CD14-positive monocyte (primary cell): ENCODE measurements at regions not wholly inside any gene's neighbourhood (a gene's known extent, or its start where the extent isn't known, plus 50 kb on each side); places are given as distances from the start of the nearest gene placed in this dataset.

ENCODE experiments used
- DNase-seq, 3 donors: peaks; one replicate each; pipeline ENCODE4 v3.0.0-alpha.2; 2011 to 2022
- H2AFZ ChIP-seq: 2 replicates; pipeline ENCODE4 v1.6.0; 2012; ENCODE audit warnings: mild to moderate bottlenecking, low read depth, low read length, inconsistent platforms; ENCODE audit not compliant: insufficient read depth, poor library complexity, severe bottlenecking
- H3K27ac ChIP-seq, 2 donors: 1 replicate in 1 of 2; 2 replicates in 1 of 2; pipeline ENCODE4 v1.5.1; 2012 to 2013; ENCODE audit warnings: low read length in 2 of 2, control low read depth in 1 of 2, inconsistent platforms in 1 of 2, low read depth in 1 of 2, mild to moderate bottlenecking in 1 of 2
- H3K27me3 ChIP-seq, 2 donors: one replicate each; pipeline versions ENCODE4 v1.6.0 to v1.6.1; 2011 to 2013; ENCODE audit warnings: low read length in 2 of 2; ENCODE audit not compliant: control insufficient read depth in 2 of 2, insufficient read depth in 2 of 2
- H3K36me3 ChIP-seq, 2 donors: replicated peaks in 1 of 2; 1 replicate in 1 of 2; 2 replicates in 1 of 2; pipeline versions ENCODE4 v1.5.1 to v1.6.1; 2012 to 2013; ENCODE audit warnings: low read length in 2 of 2, control low read depth in 1 of 2, inconsistent platforms in 1 of 2, mild to moderate bottlenecking in 1 of 2; ENCODE audit not compliant: insufficient read depth in 2 of 2, control insufficient read depth in 1 of 2
- H3K4me1 ChIP-seq, 2 donors: 1 replicate in 1 of 2; 2 replicates in 1 of 2; pipeline versions ENCODE4 v1.5.1 to v1.6.1; 2012 to 2013; ENCODE audit warnings: low read length in 2 of 2, control low read depth in 1 of 2, inconsistent platforms in 1 of 2, mild to moderate bottlenecking in 1 of 2, moderate library complexity in 1 of 2; ENCODE audit not compliant: insufficient read depth in 2 of 2, control insufficient read depth in 1 of 2
- H3K4me2 ChIP-seq: replicated peaks from 2 replicates; pipeline ENCODE3; 2012; ENCODE audit warnings: low read length, moderate library complexity, mild to moderate bottlenecking; ENCODE audit not compliant: poor library complexity, severe bottlenecking; ENCODE audit errors: extremely low read depth
- H3K4me3 ChIP-seq, 3 experiments: fragments of 200-600 bp in 1 of 3; sonication (generic) in 1 of 3; replicated peaks in 1 of 3; 1 replicate in 2 of 3; 2 replicates in 1 of 3; pipeline ENCODE4 v1.5.1; 2011 to 2013; ENCODE audit warnings: low read length in 3 of 3, mild to moderate bottlenecking in 3 of 3, control low read depth in 2 of 3, low read depth in 2 of 3, inconsistent platforms in 1 of 3, moderate library complexity in 1 of 3
- H3K79me2 ChIP-seq: 2 replicates; pipeline ENCODE4 v1.6.0; 2012; ENCODE audit warnings: mild to moderate bottlenecking, control low read depth, inconsistent platforms, low read length, moderate library complexity; ENCODE audit not compliant: insufficient read depth
- H3K9ac ChIP-seq: 2 replicates; pipeline ENCODE4 v1.6.0; 2017; ENCODE audit warnings: low read length, mild to moderate bottlenecking; ENCODE audit not compliant: insufficient read depth, poor library complexity, severe bottlenecking
- H3K9me3 ChIP-seq, 2 donors: replicated peaks in 1 of 2; 1 replicate in 1 of 2; 2 replicates in 1 of 2; pipeline versions ENCODE4 v1.5.1 to v1.6.1; 2012 to 2013; ENCODE audit warnings: low read length in 2 of 2, control low read depth in 1 of 2; ENCODE audit not compliant: control insufficient read depth in 1 of 2, insufficient read depth in 1 of 2
- H4K20me1 ChIP-seq: 2 replicates; pipeline ENCODE4 v1.6.0; 2012; ENCODE audit warnings: mild to moderate bottlenecking, low read length, control low read depth, moderate library complexity; ENCODE audit not compliant: insufficient read depth
- H3K27ac Mint-ChIP-seq, 7 donors: one replicate each; pipeline ENCODE4 v1.8.0; 2020; ENCODE audit warnings: mild to moderate bottlenecking in 7 of 7, mixed read lengths in 7 of 7, moderate library complexity in 6 of 7, inconsistent platforms in 2 of 7
- H3K27me3 Mint-ChIP-seq, 3 donors: one replicate each; pipeline ENCODE4 v1.8.0; 2021 to 2022; ENCODE audit warnings: low read depth in 3 of 3, mild to moderate bottlenecking in 3 of 3, mixed read lengths in 3 of 3, moderate library complexity in 3 of 3, inconsistent platforms in 1 of 3
- H3K36me3 Mint-ChIP-seq, 2 donors: one replicate each; pipeline ENCODE4 v1.8.0; 2020; ENCODE audit warnings: mixed read lengths in 2 of 2, inconsistent platforms in 1 of 2, mild to moderate bottlenecking in 1 of 2
- H3K4me1 Mint-ChIP-seq: one replicate; pipeline ENCODE4 v1.8.0; 2020; ENCODE audit warnings: mild to moderate bottlenecking, mixed read lengths
- H3K4me3 Mint-ChIP-seq, 2 donors: one replicate each; pipeline ENCODE4 v1.8.0; 2020; ENCODE audit warnings: mild to moderate bottlenecking in 2 of 2, mixed read lengths in 2 of 2, moderate library complexity in 1 of 2
- H3K9me3 Mint-ChIP-seq, 7 donors: one replicate each; pipeline ENCODE4 v1.8.0; 2020 to 2022; ENCODE audit warnings: mixed read lengths in 7 of 7, mild to moderate bottlenecking in 6 of 7, moderate library complexity in 6 of 7, inconsistent platforms in 2 of 7
- CTCF ChIP-seq: fragments of 200-600 bp; IDR thresholded peaks from one replicate; pipeline ENCODE4 v1.8.0; 2022; ENCODE audit warnings: antibody characterized with exemption, mild to moderate bottlenecking
- WGBS: methylation state at CpG from one replicate; pipeline ENCODE4 v1.1.5; 2013; ENCODE audit warnings: missing lambda C conversion rate; ENCODE audit not compliant: insufficient coverage; 5-methylcytosine and 5-hydroxymethylcytosine counted together
- intact Hi-C, 2 donors: fragments of 100-400 bp; cut with micrococcal nuclease; formaldehyde crosslinking; loops; one replicate each; pipeline versions ENCODE4 v1.15.0 to v1.15.1; 2023

GRCh38 chr13:111938741-111939665, 127.9 kb upstream of the SOX1 start:
- H3K27ac Mint-ChIP-seq: no peak overlapping the region
- no peak overlapping the region for H3K4me2 ChIP-seq
- no peaks in the 10 kb centered on the region for H3K27me3 ChIP-seq
- no peak overlapping the region for H3K4me3 ChIP-seq
- no peaks in the 10 kb centered on the region for H3K36me3 Mint-ChIP-seq
- 85% methylated on average over 5 of the region's 14 CpGs for WGBS
- H3K4me1 Mint-ChIP-seq: no peaks in the 10 kb centered on the region
- H3K36me3 ChIP-seq: no peaks in the 10 kb centered on the region
- H3K4me1 ChIP-seq: no peaks in the 10 kb centered on the region
- H3K79me2 ChIP-seq: no peaks in the 10 kb centered on the region
- peaks cover 3 to 11% (median 8%) of the 10 kb centered on the region in 7 donors for H3K9me3 Mint-ChIP-seq
- no peak overlapping the region for H3K9ac ChIP-seq
- H3K27me3 Mint-ChIP-seq: peaks cover 1 to 6% (median 4%) of the 10 kb centered on the region in 3 donors
- TF ChIP-seq CTCF: no peak
- no peak overlapping the region for H3K4me3 Mint-ChIP-seq
- H3K9me3 ChIP-seq: peaks cover 0 to 3% of the 10 kb centered on the region in 2 donors
- no peak overlapping the region for H3K27ac ChIP-seq
- no peaks in the 10 kb centered on the region for H4K20me1 ChIP-seq
- intact Hi-C loops: no loop called here
- H2AFZ ChIP-seq: no peak overlapping the region
- DNase-seq: no peak

- DNase-seq: no peak
- Mint-ChIP-seq H3K4me3 (no peak overlapping the region), H3K9me3 (peaks cover 3 to 10% (median 8%) of the 10 kb centered on the region in 7 donors), H3K27ac (no peak overlapping the region), H3K36me3 (no peaks in the 10 kb centered on the region), H3K27me3 (peaks cover 1 to 6% (median 4%) of the 10 kb centered on the region in 3 donors), H3K4me1 (no peaks in the 10 kb centered on the region)
- Histone ChIP-seq H3K4me3 (no peak overlapping the region), H3K79me2 (no peaks in the 10 kb centered on the region), H3K4me2 (no peak overlapping the region), H2AFZ (no peak overlapping the region), H3K9ac (no peak overlapping the region), H3K27me3 (no peaks in the 10 kb centered on the region), H3K27ac (no peak overlapping the region), H4K20me1 (no peaks in the 10 kb centered on the region), H3K36me3 (no peaks in the 10 kb centered on the region), H3K4me1 (no peaks in the 10 kb centered on the region), H3K9me3 (peaks cover 0 to 3% of the 10 kb centered on the region in 2 donors)
- intact Hi-C loops: no loop called here
- TF ChIP-seq CTCF: no peak
- WGBS: no CpG with 5 or more reads among the region's 3 CpGs
Measured at GRCh38 chr13:111939666-111940278, 127.2 kb upstream of the SOX1 start.
